ENCODE measurements at regions not wholly inside any gene's neighbourhood (a gene's known extent, or its start where the extent isn't known, plus 50 kb on each side); places are given as distances from the start of the nearest gene placed in this dataset.

DNA sequence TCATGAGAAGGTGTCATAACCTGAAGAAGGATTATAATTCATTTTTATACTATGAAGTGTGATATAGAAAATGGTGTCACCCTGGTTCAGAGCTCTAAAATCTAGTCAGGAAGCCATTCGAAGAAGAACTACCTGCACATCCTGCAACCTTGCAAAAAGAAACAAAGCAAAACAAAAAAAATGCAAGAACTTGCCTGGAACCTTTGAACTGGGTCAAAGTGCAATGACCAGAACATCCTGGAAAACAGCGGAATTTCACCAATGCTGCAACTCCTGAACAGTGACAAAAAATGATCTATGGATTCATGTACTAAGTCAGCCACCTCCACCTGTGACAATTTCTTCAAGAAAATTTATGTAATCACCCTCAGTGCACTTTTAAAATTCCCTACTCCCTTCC is 1083.3 kb upstream of the GYPC start:
- intact Hi-C loops (cut with micrococcal nuclease): no loop called here
- in situ Hi-C loops (cut with MboI; ENCODE audit: low sequenced_read_pairs): no loop called here
- no peak overlapping the region for H3K18ac ChIP-seq (ENCODE audit: low read depth, low read length)
- H3K79me1 ChIP-seq (ENCODE audit: low read depth in 1 of 2, low read length in 2 of 2): no peaks in the 10 kb centered on the region
- no CpG with 5 or more reads among the region's 2 CpGs for WGBS, 2 experiments (ENCODE audit: extremely low coverage in 2 of 2, insufficient read length in 1 of 2)
- no peak overlapping the region for H3K56ac ChIP-seq (ENCODE audit: extremely low read depth, insufficient read depth, low read length)
- TF ChIP-seq, protein P1, sequence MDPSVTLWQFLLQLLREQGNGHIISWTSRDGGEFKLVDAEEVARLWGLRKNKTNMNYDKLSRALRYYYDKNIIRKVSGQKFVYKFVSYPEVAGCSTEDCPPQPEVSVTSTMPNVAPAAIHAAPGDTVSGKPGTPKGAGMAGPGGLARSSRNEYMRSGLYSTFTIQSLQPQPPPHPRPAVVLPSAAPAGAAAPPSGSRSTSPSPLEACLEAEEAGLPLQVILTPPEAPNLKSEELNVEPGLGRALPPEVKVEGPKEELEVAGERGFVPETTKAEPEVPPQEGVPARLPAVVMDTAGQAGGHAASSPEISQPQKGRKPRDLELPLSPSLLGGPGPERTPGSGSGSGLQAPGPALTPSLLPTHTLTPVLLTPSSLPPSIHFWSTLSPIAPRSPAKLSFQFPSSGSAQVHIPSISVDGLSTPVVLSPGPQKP (IDR thresholded peaks at IDR 0.05; ENCODE audit: borderline replicate concordance, low read depth, low read length): no peak
- TF ChIP-seq BHLHE40 (IDR thresholded peaks at IDR 0.05; ENCODE audit: low read depth, low read length): no peak
- TF ChIP-seq, protein P2, sequence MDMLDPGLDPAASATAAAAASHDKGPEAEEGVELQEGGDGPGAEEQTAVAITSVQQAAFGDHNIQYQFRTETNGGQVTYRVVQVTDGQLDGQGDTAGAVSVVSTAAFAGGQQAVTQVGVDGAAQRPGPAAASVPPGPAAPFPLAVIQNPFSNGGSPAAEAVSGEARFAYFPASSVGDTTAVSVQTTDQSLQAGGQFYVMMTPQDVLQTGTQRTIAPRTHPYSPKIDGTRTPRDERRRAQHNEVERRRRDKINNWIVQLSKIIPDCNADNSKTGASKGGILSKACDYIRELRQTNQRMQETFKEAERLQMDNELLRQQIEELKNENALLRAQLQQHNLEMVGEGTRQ (IDR thresholded peaks at IDR 0.05; ENCODE audit: low read depth, low read length): no peak
- no peak for TF ChIP-seq FOS (IDR thresholded peaks at IDR 0.05; ENCODE audit: low read depth, low read length)
- no peak for TF ChIP-seq RCOR1 (IDR thresholded peaks at IDR 0.05; ENCODE audit: insufficient replicate concordance, low read length)
- TF ChIP-seq MAZ (IDR thresholded peaks at IDR 0.05; ENCODE audit: borderline replicate concordance, low read depth, low read length): no peak
- TF ChIP-seq POLR2A (IDR thresholded peaks at IDR 0.05; ENCODE audit: low read depth, low read length): no peak
- no peak for TF ChIP-seq CEBPB (IDR thresholded peaks at IDR 0.05; ENCODE audit: low read depth, low read length)
- TF ChIP-seq RFX5 (IDR thresholded peaks at IDR 0.05; ENCODE audit: low read depth, low read length): no peak
- TF ChIP-seq MXI1 (IDR thresholded peaks at IDR 0.05; ENCODE audit: borderline replicate concordance, low read depth, low read length): no peak
- TF ChIP-seq, protein P3, sequence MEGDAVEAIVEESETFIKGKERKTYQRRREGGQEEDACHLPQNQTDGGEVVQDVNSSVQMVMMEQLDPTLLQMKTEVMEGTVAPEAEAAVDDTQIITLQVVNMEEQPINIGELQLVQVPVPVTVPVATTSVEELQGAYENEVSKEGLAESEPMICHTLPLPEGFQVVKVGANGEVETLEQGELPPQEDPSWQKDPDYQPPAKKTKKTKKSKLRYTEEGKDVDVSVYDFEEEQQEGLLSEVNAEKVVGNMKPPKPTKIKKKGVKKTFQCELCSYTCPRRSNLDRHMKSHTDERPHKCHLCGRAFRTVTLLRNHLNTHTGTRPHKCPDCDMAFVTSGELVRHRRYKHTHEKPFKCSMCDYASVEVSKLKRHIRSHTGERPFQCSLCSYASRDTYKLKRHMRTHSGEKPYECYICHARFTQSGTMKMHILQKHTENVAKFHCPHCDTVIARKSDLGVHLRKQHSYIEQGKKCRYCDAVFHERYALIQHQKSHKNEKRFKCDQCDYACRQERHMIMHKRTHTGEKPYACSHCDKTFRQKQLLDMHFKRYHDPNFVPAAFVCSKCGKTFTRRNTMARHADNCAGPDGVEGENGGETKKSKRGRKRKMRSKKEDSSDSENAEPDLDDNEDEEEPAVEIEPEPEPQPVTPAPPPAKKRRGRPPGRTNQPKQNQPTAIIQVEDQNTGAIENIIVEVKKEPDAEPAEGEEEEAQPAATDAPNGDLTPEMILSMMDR (conservative IDR thresholded peaks at IDR 0.05; ENCODE audit: low read depth, low read length): no peak
- TF ChIP-seq RAD21 (IDR thresholded peaks at IDR 0.05; ENCODE audit: low read length): no peak
- no peak for TF ChIP-seq MAFK (IDR thresholded peaks at IDR 0.05; ENCODE audit: low read depth, low read length)
- no peak overlapping the region for H4K91ac ChIP-seq (ENCODE audit: insufficient read depth, low read depth, low read length)
- H4K20me1 ChIP-seq (ENCODE audit: insufficient read depth, low read length): no peaks in the 10 kb centered on the region
- CTCF ChIA-PET: interaction anchor here (0.5 kb wide), 1 partner anchor 620 kb away, joined by 3 read pairs; no protein-coding TSS in a partner anchor
- H2AFZ ChIP-seq (replicated peaks; ENCODE audit: low read length, poor library complexity): no peak overlapping the region
- no peak overlapping the region for H2BK5ac ChIP-seq (ENCODE audit: low read depth, low read length, poor library complexity, severe bottlenecking)
- H2AK5ac ChIP-seq (ENCODE audit: low read depth, low read length): no peak overlapping the region
- H4K8ac ChIP-seq (ENCODE audit: low read depth in 2 of 2, low read length in 2 of 2): no peak overlapping the region
- H3K14ac ChIP-seq (replicated peaks; ENCODE audit: low read depth, low read length): no peak overlapping the region
- H3K9me3 ChIP-seq (ENCODE audit: control insufficient read depth, insufficient read depth, low read length): peaks cover 3% of the 10 kb centered on the region
- H3K4me3 ChIP-seq (ENCODE audit: insufficient read depth, low read depth, low read length): no peak overlapping the region
- no peak overlapping the region for H3K9ac ChIP-seq (ENCODE audit: low read depth, low read length)
- H3K9me1 ChIP-seq (ENCODE audit: insufficient read depth, low read length): no peaks in the 10 kb centered on the region
- DNase-seq: no peak
- no peak overlapping the region for H3K4ac ChIP-seq (ENCODE audit: low read depth, low read length)
- no peaks in the 10 kb centered on the region for H3K27me3 ChIP-seq (ENCODE audit: control insufficient read depth, insufficient read depth, low read length)
- dilution Hi-C loops (cut with HindIII; ENCODE audit: low sequenced_read_pairs, unreplicated experiment): no loop called here
- H3K23ac ChIP-seq (ENCODE audit: low read depth, low read length): no peak overlapping the region
- no peak overlapping the region for H2BK15ac ChIP-seq (ENCODE audit: low read depth, low read length)
- no TSS peak for BruUV-seq (replicated peaks)
- no peak overlapping the region for H2BK120ac ChIP-seq (ENCODE audit: low read depth, low read length)
- H2AK9ac ChIP-seq (replicated peaks; ENCODE audit: low read depth, low read length, poor library complexity): no peak overlapping the region
- no peak overlapping the region for H4K5ac ChIP-seq (ENCODE audit: low read depth, low read length)
- no peak for ATAC-seq (ENCODE audit: low read depth)
- no peaks in the 10 kb centered on the region for H3K36me3 ChIP-seq (ENCODE audit: control insufficient read depth, insufficient read depth, low read length)
- POLR2A ChIA-PET (ENCODE audit: unreplicated experiment): no interaction called here
- H3K4me1 ChIP-seq (ENCODE audit: control insufficient read depth, insufficient read depth, low read length): no peaks in the 10 kb centered on the region
- H2BK20ac ChIP-seq (ENCODE audit: low read depth, low read length): no peak overlapping the region
- H3K27ac ChIP-seq (ENCODE audit: insufficient read depth, low read length): no peak overlapping the region
- H3K4me2 ChIP-seq (ENCODE audit: low read depth, low read length): no peak overlapping the region

Measured in IMR-90 (cell line).